Stimulated activated effector memory CD8-positive, alpha-beta T cell treated with anti-CD3 and anti-CD28 coated beads, Interleukin-12 subunit alpha, Interleukin-12 subunit beta, amount 100 ng/mL, for 72 hours (primary cell): ENCODE measurements at regions not wholly inside any gene's neighbourhood (a gene's known extent, or its start where the extent isn't known, plus 50 kb on each side); places are given as distances from the start of the nearest gene placed in this dataset.

Experiments used
- ATAC-seq: fragments of 150-1000 bp; cut with Tn5 transposase; 2 replicates; pipeline ENCODE4 v1.10.0; 2021
- DNase-seq, 2 donors: peaks; one replicate each; pipeline ENCODE4 v3.0.0; 2021 to 2022; ENCODE audit warnings: low spot score in 2 of 2
- H3K27ac Mint-ChIP-seq: one replicate; pipeline ENCODE4 v1.8.0; 2022; ENCODE audit warnings: mild to moderate bottlenecking, mixed read lengths
- H3K36me3 Mint-ChIP-seq: one replicate; pipeline ENCODE4 v1.8.0; 2022; ENCODE audit warnings: mild to moderate bottlenecking, mixed read lengths
- H3K4me1 Mint-ChIP-seq: one replicate; pipeline ENCODE4 v1.8.0; 2022; ENCODE audit warnings: mixed read lengths
- H3K4me3 Mint-ChIP-seq: one replicate; pipeline ENCODE4 v1.8.0; 2022; ENCODE audit warnings: mild to moderate bottlenecking, mixed read lengths
- H3K9me3 Mint-ChIP-seq: one replicate; pipeline ENCODE4 v1.8.0; 2022; ENCODE audit warnings: mixed read lengths

- ATAC-seq: no peak
- H3K9me3 Mint-ChIP-seq: peaks cover 4% of the 10 kb centered on the region
- H3K27ac Mint-ChIP-seq: no peak overlapping the region
- no peaks in the 10 kb centered on the region for H3K36me3 Mint-ChIP-seq
- no peak for DNase-seq
- H3K4me1 Mint-ChIP-seq: no peaks in the 10 kb centered on the region
- H3K4me3 Mint-ChIP-seq: no peak overlapping the region
Measured at GRCh38 chr5:156147261-156147943, 179.6 kb upstream of the SGCD start.

- DNase-seq (no peak), ATAC-seq (no peak)
- no peaks in the 10 kb centered on the region for H3K9me3 Mint-ChIP-seq
Measured at GRCh38 chr5:156147944-156148285, 179.0 kb upstream of the SGCD start.

DNA sequence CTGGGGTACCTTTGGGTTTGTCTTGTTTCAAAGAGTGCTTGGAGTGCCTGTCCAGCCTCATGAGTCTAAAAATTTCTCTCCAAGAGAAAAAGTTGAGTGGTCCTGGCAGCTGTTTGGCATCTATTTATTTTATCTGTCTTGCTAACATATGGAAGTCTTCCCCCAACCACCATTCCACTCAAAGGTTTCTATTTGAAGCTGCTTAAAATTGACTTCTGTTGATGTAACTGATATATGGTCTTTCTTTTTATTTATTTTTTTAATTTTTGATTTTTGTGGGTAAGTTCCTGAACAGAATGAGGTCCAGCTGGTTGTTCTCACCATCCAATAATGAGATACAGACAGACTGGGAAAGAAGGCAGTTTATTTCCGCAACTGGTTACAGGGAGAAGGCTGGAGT lies 178.7 kb upstream of the SGCD start:
- DNase-seq (no peak), ATAC-seq (no peak)
- no peaks in the 10 kb centered on the region for H3K4me1 Mint-ChIP-seq
- no peaks in the 10 kb centered on the region for H3K36me3 Mint-ChIP-seq
- H3K9me3 Mint-ChIP-seq: no peaks in the 10 kb centered on the region
- H3K27ac Mint-ChIP-seq: no peak overlapping the region
- H3K4me3 Mint-ChIP-seq: no peak overlapping the region

More at GRCh38 chr5:156147944-156148285, 179.0 kb upstream of the SGCD start:
- Mint-ChIP-seq H3K4me1 (no peaks in the 10 kb centered on the region), H3K4me3 (no peak overlapping the region), H3K36me3 (no peaks in the 10 kb centered on the region), H3K27ac (no peak overlapping the region)

DNA sequence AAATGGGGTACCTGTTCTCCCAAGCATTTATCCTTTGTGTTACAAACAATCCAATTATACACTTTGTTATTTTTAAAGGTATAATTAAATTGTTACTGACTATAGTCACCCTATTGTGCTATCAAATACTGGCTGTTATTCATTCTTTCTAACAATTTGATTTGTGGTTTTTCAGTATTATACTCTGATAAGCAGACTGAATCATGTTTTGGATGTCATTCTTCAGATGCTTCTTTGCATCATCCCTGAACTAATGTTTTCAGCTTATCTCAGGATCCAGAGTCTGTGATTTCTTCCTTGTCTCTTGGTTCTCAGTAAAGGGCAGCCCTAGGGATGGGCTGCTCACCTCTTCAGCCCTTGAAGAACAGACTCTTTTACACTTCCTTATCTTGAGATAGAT lies 177.8 kb upstream of the SGCD start:
- no peak overlapping the region for H3K27ac Mint-ChIP-seq
- H3K9me3 Mint-ChIP-seq: no peaks in the 10 kb centered on the region
- no peak overlapping the region for H3K4me3 Mint-ChIP-seq
- no peak for ATAC-seq
- H3K36me3 Mint-ChIP-seq: no peaks in the 10 kb centered on the region
- no peaks in the 10 kb centered on the region for H3K4me1 Mint-ChIP-seq
- DNase-seq: no peak

DNA sequence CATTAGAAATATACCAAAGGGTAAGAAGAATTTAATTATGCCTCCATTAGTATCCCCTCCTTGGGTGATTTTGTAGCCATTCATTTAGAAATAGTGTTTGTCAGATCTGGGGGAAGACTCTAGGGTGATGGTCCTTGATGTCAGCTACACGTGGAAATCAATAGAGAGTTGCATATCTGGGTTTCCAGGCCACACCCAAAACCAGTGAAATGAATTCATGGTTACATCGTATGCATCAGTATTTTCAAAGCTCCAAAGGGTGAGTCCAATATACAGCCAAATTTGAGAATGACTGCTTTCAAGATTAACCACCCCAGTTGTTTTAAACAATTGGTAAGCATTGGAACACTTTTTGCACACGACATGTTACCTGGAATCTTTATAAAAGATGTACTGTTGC lies 173.4 kb upstream of the SGCD start:
- no peaks in the 10 kb centered on the region for H3K36me3 Mint-ChIP-seq
- no peaks in the 10 kb centered on the region for H3K4me1 Mint-ChIP-seq
- no peak overlapping the region for H3K4me3 Mint-ChIP-seq
- ATAC-seq: no peak
- no peak overlapping the region for H3K27ac Mint-ChIP-seq
- no peak for DNase-seq
- H3K9me3 Mint-ChIP-seq: no peaks in the 10 kb centered on the region

DNA sequence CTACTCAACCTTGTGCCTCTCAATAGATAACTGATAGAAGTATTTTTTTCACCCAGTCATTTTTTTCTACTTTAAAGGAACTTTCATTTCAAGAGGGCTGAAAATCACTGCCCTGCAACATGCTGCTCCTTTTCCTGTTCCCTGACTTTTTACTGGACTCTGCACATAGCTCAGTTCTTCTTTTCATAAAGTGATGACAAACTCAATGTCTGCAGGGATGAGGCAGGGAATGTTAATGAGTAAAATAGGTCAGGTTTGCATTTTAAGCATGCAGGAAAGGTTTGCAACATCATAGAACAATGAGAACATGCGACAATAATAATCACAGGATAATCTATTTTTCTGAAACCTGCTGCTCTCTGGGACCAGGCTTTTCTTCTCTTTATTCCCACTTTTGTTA lies 172.2 kb upstream of the SGCD start:
- Mint-ChIP-seq H3K4me3 (no peak overlapping the region), H3K27ac (no peak overlapping the region), H3K9me3 (no peaks in the 10 kb centered on the region), H3K4me1 (no peaks in the 10 kb centered on the region), H3K36me3 (no peaks in the 10 kb centered on the region)
- ATAC-seq (no peak), DNase-seq (no peak)

DNA sequence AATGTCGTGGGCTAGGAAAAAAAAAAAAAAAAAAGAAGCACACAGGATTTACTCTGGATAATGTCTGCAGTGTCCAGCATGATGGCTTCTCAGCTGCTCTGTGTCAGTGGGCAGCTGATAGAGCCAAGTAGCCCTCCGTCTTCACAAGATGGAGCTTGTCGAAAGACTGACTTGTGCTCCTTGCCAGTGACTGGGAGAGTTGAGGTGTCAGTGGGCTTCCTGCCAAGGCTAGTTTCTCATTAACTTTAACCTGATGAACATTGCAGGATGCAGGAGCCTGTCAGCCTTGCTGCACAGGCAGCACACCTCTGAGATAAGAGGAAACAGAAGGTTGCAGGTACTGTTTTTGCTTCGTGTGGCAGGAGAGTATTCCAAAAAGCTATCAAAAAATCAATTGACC lies 171.4 kb upstream of the SGCD start:
- Mint-ChIP-seq H3K9me3 (no peaks in the 10 kb centered on the region), H3K4me3 (no peak overlapping the region), H3K4me1 (no peaks in the 10 kb centered on the region), H3K36me3 (no peaks in the 10 kb centered on the region), H3K27ac (no peak overlapping the region)
- ATAC-seq (no peak), DNase-seq (no peak)

DNA sequence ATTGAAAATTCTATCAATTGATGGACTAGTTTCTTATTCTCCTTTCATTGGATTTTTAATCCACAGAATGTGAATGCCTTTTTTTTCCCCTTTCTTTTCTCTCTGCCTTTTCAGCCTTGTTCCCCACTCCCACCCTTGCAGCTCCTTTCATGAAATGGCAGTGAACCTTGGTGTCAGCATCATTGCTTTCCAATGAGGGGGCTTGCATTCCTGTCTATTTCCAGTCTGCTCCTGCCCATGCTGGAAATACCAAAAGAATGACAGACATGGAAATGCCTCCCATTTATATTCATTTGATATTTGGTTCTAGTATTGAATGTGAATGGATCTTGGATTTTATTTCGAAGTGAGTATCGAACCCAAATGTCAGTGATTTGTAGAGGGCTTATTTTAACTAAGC lies 162.7 kb upstream of the SGCD start:
- H3K27ac Mint-ChIP-seq: no peak overlapping the region
- ATAC-seq (no peak), DNase-seq (no peak)
- no peaks in the 10 kb centered on the region for H3K4me1 Mint-ChIP-seq
- no peaks in the 10 kb centered on the region for H3K9me3 Mint-ChIP-seq
- H3K36me3 Mint-ChIP-seq: no peaks in the 10 kb centered on the region
- no peak overlapping the region for H3K4me3 Mint-ChIP-seq

GRCh38 chr5:156169495-156169894 lies 157.5 kb upstream of the SGCD start:
- DNase-seq (no peak), ATAC-seq (no peak)
- Mint-ChIP-seq H3K4me3 (no peak overlapping the region), H3K27ac (no peak overlapping the region), H3K36me3 (no peaks in the 10 kb centered on the region), H3K9me3 (no peaks in the 10 kb centered on the region), H3K4me1 (no peaks in the 10 kb centered on the region)

- no peak overlapping the region for H3K4me3 Mint-ChIP-seq
- H3K36me3 Mint-ChIP-seq: no peaks in the 10 kb centered on the region
- H3K4me1 Mint-ChIP-seq: no peaks in the 10 kb centered on the region
- ATAC-seq: no peak
- no peak for DNase-seq
- no peak overlapping the region for H3K27ac Mint-ChIP-seq
- no peaks in the 10 kb centered on the region for H3K9me3 Mint-ChIP-seq
Measured at GRCh38 chr5:156170351-156170961, 156.5 kb upstream of the SGCD start.

DNA sequence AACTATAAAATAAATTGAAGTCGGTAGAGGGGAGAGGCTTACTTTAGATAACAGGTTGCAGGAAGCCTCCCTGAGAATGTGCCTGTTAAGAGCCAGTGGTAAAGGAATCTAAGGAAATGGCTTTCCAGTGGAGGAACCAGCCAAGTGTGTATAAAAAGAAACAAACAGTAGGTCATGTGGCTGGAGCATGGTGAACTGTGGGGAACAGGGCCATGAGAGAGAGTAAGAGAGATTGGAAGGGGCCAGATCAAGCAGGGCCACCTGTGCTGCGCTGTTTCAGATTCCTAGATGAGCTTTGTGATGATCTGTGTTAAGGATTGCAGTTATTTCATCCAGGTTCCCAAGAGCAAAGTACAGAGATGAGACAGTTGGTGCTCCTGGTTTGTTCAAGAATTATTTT lies 152.7 kb upstream of the SGCD start:
- Mint-ChIP-seq H3K27ac (no peak overlapping the region), H3K9me3 (no peaks in the 10 kb centered on the region), H3K4me3 (no peak overlapping the region), H3K4me1 (no peaks in the 10 kb centered on the region), H3K36me3 (no peaks in the 10 kb centered on the region)
- ATAC-seq (no peak), DNase-seq (no peak)

- DNase-seq (no peak), ATAC-seq (no peak)
- Mint-ChIP-seq H3K4me1 (no peaks in the 10 kb centered on the region), H3K36me3 (no peaks in the 10 kb centered on the region), H3K27ac (no peak overlapping the region), H3K4me3 (no peak overlapping the region), H3K9me3 (peaks cover 2% of the 10 kb centered on the region)
Measured at GRCh38 chr5:156178117-156178516, 148.8 kb upstream of the SGCD start.

- Mint-ChIP-seq H3K4me3 (no peak overlapping the region), H3K27ac (no peak overlapping the region), H3K9me3 (peaks cover 2% of the 10 kb centered on the region), H3K36me3 (no peaks in the 10 kb centered on the region), H3K4me1 (no peaks in the 10 kb centered on the region)
- DNase-seq (no peak), ATAC-seq (no peak)
Measured at GRCh38 chr5:156181656-156182055, 145.3 kb upstream of the SGCD start.

GRCh38 chr5:156182174-156182967 lies 144.6 kb upstream of the SGCD start:
- H3K4me1 Mint-ChIP-seq: no peaks in the 10 kb centered on the region
- no peak for DNase-seq
- H3K27ac Mint-ChIP-seq: no peak overlapping the region
- H3K36me3 Mint-ChIP-seq: no peaks in the 10 kb centered on the region
- peaks cover 2% of the 10 kb centered on the region for H3K9me3 Mint-ChIP-seq
- no peak for ATAC-seq
- no peak overlapping the region for H3K4me3 Mint-ChIP-seq

GRCh38 chr5:156186760-156187159 lies 140.2 kb upstream of the SGCD start:
- Mint-ChIP-seq H3K4me1 (no peaks in the 10 kb centered on the region), H3K9me3 (no peaks in the 10 kb centered on the region), H3K27ac (no peak overlapping the region), H3K36me3 (no peaks in the 10 kb centered on the region), H3K4me3 (no peak overlapping the region)
- DNase-seq (no peak), ATAC-seq (no peak)

DNA sequence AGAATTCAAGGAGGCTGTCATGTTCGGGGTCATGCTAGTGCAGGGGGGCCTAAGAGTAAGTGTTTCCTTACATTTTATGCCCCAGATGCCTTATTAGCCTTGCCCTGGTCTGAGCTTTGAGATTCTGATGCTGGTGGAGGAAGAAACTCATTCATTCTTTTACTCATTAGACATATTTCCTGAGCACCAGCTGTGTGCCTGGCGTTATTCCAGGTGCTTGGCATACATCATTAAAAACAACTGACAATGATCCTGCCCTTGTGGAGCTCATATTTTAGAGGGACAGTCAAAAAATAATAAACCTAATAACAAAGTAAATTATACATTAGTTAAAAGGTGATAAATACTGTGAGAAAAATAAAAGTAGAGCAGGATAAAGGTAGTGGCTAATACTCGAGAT lies 138.9 kb upstream of the SGCD start:
- Mint-ChIP-seq H3K27ac (no peak overlapping the region), H3K9me3 (no peaks in the 10 kb centered on the region), H3K4me3 (no peak overlapping the region), H3K4me1 (no peaks in the 10 kb centered on the region), H3K36me3 (no peaks in the 10 kb centered on the region)
- DNase-seq: no peak
- no peak for ATAC-seq
